Karpas-422 (cell line): ENCODE measurements at regions not wholly inside any gene's neighbourhood (a gene's known extent, or its start where the extent isn't known, plus 50 kb on each side); places are given as distances from the start of the nearest gene placed in this dataset.

ENCODE experiments used
- DNase-seq: peaks from one replicate; pipeline ENCODE4 v3.0.0-alpha.2; 2015
- H2AFZ ChIP-seq: fragments of 200-600 bp; sonication (generic); 2 replicates; pipeline ENCODE4 v1.6.1; 2014; ENCODE audit warnings: antibody characterized with exemption, low read length, mixed read lengths
- H3K27ac ChIP-seq: fragments of 200-600 bp; sonication (generic); 2 replicates; pipeline ENCODE4 v1.5.1; 2014; ENCODE audit warnings: mild to moderate bottlenecking, low read length, moderate library complexity
- H3K27me3 ChIP-seq: fragments of 200-600 bp; sonication (generic); 2 replicates; pipeline ENCODE4 v1.6.1; 2014; ENCODE audit warnings: low read length, mixed read lengths
- H3K36me3 ChIP-seq: fragments of 200-600 bp; sonication (generic); 2 replicates; pipeline ENCODE4 v1.6.1; 2014; ENCODE audit warnings: low read length, mixed read lengths; ENCODE audit not compliant: insufficient read depth
- H3K4me1 ChIP-seq: fragments of 200-600 bp; sonication (generic); 2 replicates; pipeline ENCODE4 v1.6.1; 2014; ENCODE audit warnings: mild to moderate bottlenecking, low read length, mixed read lengths
- H3K4me2 ChIP-seq: fragments of 200-600 bp; sonication (generic); 2 replicates; pipeline ENCODE4 v1.6.1; 2014; ENCODE audit warnings: low read length, low read depth, mild to moderate bottlenecking; ENCODE audit not compliant: poor library complexity, severe bottlenecking
- H3K4me3 ChIP-seq: fragments of 200-600 bp; sonication (generic); 2 replicates; pipeline ENCODE4 v1.5.1; 2014; ENCODE audit warnings: mild to moderate bottlenecking, antibody characterized with exemption, low read length, mixed read lengths
- H3K79me2 ChIP-seq: fragments of 200-600 bp; sonication (generic); 2 replicates; pipeline ENCODE4 v1.6.1; 2014; ENCODE audit warnings: mild to moderate bottlenecking, low read length, mixed read lengths
- H3K9ac ChIP-seq: fragments of 200-600 bp; sonication (generic); 2 replicates; pipeline ENCODE4 v1.6.0; 2014; ENCODE audit warnings: low read length
- H3K9me2 ChIP-seq: fragments of 200-600 bp; sonication (generic), shearing (Covaris generic); replicated peaks from 2 replicates; pipeline ENCODE4 v1.6.0; 2014; ENCODE audit warnings: mild to moderate bottlenecking, low read length, moderate library complexity; ENCODE audit not compliant: insufficient read depth
- H3K9me3 ChIP-seq: fragments of 300-700, 200-600 bp; sonication (generic); 2 replicates; pipeline ENCODE4 v1.6.1; 2014; ENCODE audit warnings: low read length, mixed read lengths
- H4K20me1 ChIP-seq: fragments of 200-600 bp; sonication (generic); 2 replicates; pipeline ENCODE4 v1.6.1; 2014; ENCODE audit warnings: mild to moderate bottlenecking, antibody characterized with exemption, low read length, low read depth; ENCODE audit not compliant: insufficient read depth

GRCh38 chr2:16525265-16525887 lies 140.3 kb downstream of the CYRIA start:
- Histone ChIP-seq H3K9ac (no peak overlapping the region), H3K27ac (no peak overlapping the region), H3K9me2 (no peaks in the 10 kb centered on the region), H3K27me3 (no peaks in the 10 kb centered on the region), H3K9me3 (no peaks in the 10 kb centered on the region), H4K20me1 (no peaks in the 10 kb centered on the region), H3K79me2 (no peaks in the 10 kb centered on the region), H3K4me1 (no peaks in the 10 kb centered on the region), H3K4me2 (no peak overlapping the region), H3K36me3 (no peaks in the 10 kb centered on the region), H3K4me3 (no peak overlapping the region), H2AFZ (no peak overlapping the region)
- DNase-seq: peak; percentile 90

DNA sequence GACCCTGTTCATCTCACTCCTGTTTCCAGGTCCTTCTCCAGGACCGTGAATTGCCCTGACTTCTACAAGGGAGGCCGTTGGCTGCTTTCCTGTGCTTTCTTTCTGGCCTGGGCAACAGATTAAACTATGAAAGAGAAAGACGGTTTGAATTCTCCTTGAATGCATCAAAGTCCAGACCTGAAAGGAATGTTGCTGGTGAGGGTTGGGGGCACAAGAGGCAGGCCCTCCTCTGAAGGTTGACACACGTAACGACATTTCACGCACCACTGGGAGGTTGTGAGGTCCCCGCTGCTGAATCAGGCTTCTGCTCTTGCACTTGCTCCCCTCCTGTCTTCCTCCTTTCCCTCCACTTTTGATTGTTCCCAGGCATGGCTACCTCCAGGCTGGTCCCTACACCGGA lies 141.9 kb downstream of the CYRIA start:
- Histone ChIP-seq H2AFZ (no peak overlapping the region), H3K27ac (no peak overlapping the region), H3K27me3 (no peaks in the 10 kb centered on the region), H3K9ac (no peak overlapping the region), H4K20me1 (no peaks in the 10 kb centered on the region), H3K36me3 (no peaks in the 10 kb centered on the region), H3K9me3 (no peaks in the 10 kb centered on the region), H3K4me3 (no peak overlapping the region), H3K4me1 (no peaks in the 10 kb centered on the region), H3K9me2 (no peaks in the 10 kb centered on the region), H3K79me2 (no peaks in the 10 kb centered on the region), H3K4me2 (no peak overlapping the region)
- no peak for DNase-seq

DNA sequence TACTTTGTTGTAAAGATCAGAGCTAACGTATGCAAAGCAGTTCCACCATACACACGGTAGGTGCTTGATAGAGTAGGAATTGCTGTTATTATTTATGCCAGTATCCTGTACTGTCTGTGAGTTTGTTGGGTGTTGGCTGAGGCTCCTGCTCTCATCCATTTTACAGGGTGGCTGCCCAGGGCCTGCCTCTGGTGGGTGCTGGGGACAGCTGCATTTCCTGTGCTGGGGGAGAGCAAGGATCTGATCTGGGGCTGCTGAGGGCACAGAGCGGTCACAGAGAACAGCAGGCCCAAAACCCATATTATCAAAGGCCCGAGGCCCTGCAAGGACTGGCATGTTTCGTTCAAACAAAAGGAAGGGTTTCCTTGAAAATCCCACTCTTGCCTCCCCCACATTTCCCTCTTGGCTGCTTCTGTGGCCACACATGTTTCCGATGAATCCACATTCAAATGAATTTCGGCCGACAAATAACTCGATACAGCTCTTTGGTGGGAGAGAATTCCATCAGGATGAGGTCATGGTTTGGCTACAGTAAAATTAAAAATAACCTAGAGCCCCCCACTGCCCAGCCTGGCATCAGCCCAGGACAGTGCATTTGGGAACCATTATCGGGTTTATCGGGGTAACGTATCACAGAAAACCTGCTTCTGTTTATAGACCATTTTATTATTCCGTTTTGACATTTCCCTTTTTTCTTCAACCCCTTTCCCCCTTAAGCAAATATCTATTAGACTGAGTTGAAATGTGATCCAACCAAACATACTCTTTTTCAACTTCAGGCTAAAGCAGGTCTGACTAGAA lies 143.4 kb downstream of the CYRIA start:
- H4K20me1 ChIP-seq: no peaks in the 10 kb centered on the region
- H3K4me2 ChIP-seq: no peak overlapping the region
- H3K36me3 ChIP-seq: no peaks in the 10 kb centered on the region

DNA sequence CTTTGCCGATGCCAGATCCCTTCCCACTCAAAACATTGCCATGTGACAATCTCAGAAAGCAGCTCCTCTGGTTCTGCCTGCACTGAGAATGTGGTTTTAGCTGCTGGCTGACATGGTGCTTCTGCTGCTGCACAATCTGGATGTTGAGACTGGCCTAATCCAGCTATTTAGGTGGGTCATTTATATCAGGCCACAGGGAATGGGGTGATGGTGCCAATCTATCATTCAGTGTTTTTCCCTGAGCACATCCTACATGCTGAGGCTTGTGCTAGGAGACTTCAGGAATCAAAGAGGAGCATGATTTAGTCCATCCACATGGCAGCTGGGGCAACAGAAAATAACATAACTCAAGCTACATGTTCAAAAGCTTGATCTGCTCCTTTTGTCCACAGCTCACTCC lies 144.7 kb downstream of the CYRIA start:
- Histone ChIP-seq H3K9me3 (no peaks in the 10 kb centered on the region), H2AFZ (no peak overlapping the region), H3K9ac (no peak overlapping the region), H3K36me3 (no peaks in the 10 kb centered on the region), H3K4me2 (no peak overlapping the region), H3K9me2 (no peaks in the 10 kb centered on the region), H3K4me1 (no peaks in the 10 kb centered on the region), H4K20me1 (no peaks in the 10 kb centered on the region), H3K4me3 (no peak overlapping the region), H3K27ac (no peak overlapping the region), H3K27me3 (no peaks in the 10 kb centered on the region), H3K79me2 (no peaks in the 10 kb centered on the region)
- no peak for DNase-seq

More for the DNA sequence above, 143.4 kb downstream of the CYRIA start:
- Histone ChIP-seq H3K4me1 (no peaks in the 10 kb centered on the region), H3K9ac (no peak overlapping the region), H3K9me3 (no peaks in the 10 kb centered on the region), H3K27me3 (no peaks in the 10 kb centered on the region), H3K27ac (no peak overlapping the region), H3K4me3 (no peak overlapping the region), H3K9me2 (no peaks in the 10 kb centered on the region), H3K79me2 (no peaks in the 10 kb centered on the region), H2AFZ (no peak overlapping the region)
- DNase-seq: no peak

- Histone ChIP-seq H3K4me3 (no peak overlapping the region), H3K9ac (no peak overlapping the region), H3K4me1 (no peaks in the 10 kb centered on the region), H4K20me1 (no peaks in the 10 kb centered on the region), H3K9me2 (no peaks in the 10 kb centered on the region), H3K79me2 (no peaks in the 10 kb centered on the region), H3K9me3 (no peaks in the 10 kb centered on the region), H3K27ac (no peak overlapping the region), H3K27me3 (no peaks in the 10 kb centered on the region), H3K36me3 (no peaks in the 10 kb centered on the region), H3K4me2 (no peak overlapping the region), H2AFZ (no peak overlapping the region)
- no peak for DNase-seq
Measured at GRCh38 chr2:16515696-16516095, 149.9 kb downstream of the CYRIA start.

- Histone ChIP-seq H3K4me3 (no peak overlapping the region), H3K27me3 (no peaks in the 10 kb centered on the region), H3K4me2 (no peak overlapping the region), H4K20me1 (no peaks in the 10 kb centered on the region), H3K79me2 (no peaks in the 10 kb centered on the region), H2AFZ (no peak overlapping the region), H3K36me3 (no peaks in the 10 kb centered on the region), H3K9ac (no peak overlapping the region), H3K4me1 (no peaks in the 10 kb centered on the region), H3K27ac (no peak overlapping the region), H3K9me2 (no peaks in the 10 kb centered on the region), H3K9me3 (no peaks in the 10 kb centered on the region)
- DNase-seq: no peak
Measured at GRCh38 chr2:16513626-16514025, 152.0 kb downstream of the CYRIA start.

DNA sequence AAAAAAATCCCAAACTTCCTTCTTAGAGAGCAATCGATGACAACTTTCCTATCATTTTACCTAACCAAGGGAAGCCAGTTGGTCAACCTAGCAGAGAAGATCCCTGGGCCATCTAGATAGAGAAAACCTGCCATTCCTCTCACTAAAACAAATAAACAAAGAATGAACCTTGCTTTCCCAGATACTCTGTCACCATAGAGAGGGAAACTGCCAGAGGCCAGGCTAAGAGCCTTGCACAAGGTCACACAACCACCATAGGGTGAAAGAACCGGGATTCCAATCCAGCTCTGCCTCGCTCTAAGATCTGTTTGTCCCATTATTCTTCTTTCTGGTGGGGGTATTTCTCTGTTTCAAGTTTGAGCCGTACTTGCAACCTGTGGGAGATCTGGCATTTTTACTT lies 154.6 kb downstream of the CYRIA start:
- no peak for DNase-seq
- Histone ChIP-seq H3K36me3 (no peaks in the 10 kb centered on the region), H3K9me2 (no peaks in the 10 kb centered on the region), H2AFZ (no peak overlapping the region), H4K20me1 (no peaks in the 10 kb centered on the region), H3K9ac (no peak overlapping the region), H3K79me2 (no peaks in the 10 kb centered on the region), H3K4me1 (no peaks in the 10 kb centered on the region), H3K9me3 (no peaks in the 10 kb centered on the region), H3K27me3 (no peaks in the 10 kb centered on the region), H3K4me3 (no peak overlapping the region), H3K4me2 (no peak overlapping the region), H3K27ac (no peak overlapping the region)

DNA sequence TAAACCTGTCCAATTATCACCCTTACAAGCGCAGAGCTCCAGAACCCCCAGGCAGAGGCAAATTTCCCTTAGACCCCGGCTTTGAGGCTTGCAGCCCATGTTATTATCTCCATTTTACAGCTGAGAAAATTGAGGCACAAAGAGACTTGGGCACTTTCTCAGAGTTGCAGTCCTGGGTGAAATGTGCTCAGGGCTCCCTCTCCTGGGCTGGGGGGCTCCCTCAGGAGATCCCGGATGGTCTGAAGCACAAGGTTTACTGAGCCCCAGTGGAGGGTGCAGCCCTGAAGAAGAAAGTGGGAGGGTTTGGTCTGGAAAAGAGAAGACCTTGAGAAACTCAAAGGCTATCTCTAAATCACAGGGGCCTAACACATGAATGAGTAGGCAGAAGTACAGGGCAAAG lies 156.6 kb downstream of the CYRIA start:
- Histone ChIP-seq H3K27me3 (no peaks in the 10 kb centered on the region), H4K20me1 (no peaks in the 10 kb centered on the region), H3K79me2 (no peaks in the 10 kb centered on the region), H3K36me3 (no peaks in the 10 kb centered on the region), H3K9me3 (no peaks in the 10 kb centered on the region), H3K27ac (no peak overlapping the region), H3K4me2 (no peak overlapping the region), H3K9me2 (no peaks in the 10 kb centered on the region), H3K4me1 (no peaks in the 10 kb centered on the region), H3K4me3 (no peak overlapping the region), H3K9ac (no peak overlapping the region), H2AFZ (no peak overlapping the region)
- DNase-seq: no peak
